SK-N-SH (cell line): ENCODE measurements at regions not wholly inside any gene's neighbourhood (a gene's known extent, or its start where the extent isn't known, plus 50 kb on each side); places are given as distances from the start of the nearest gene placed in this dataset.

Experiments
- CTCF ChIA-PET: fragments of 300-600, 350-600 bp; formaldehyde crosslinking; extraction: SDS; loops from one replicate; lab custom pipeline; 2021; lab: Yijun Ruan, JAX
- POLR2A ChIA-PET: fragments of 350-600 bp; sonication (Branson Sonifier 250); formaldehyde crosslinking; extraction: SDS; loops from one replicate; lab custom pipeline; 2020; ENCODE audit warnings: antibody characterized with exemption, inconsistent platforms; lab: Yijun Ruan, JAX
- DNase-seq: peaks from one replicate; pipeline ENCODE4 v3.0.0; 2012
- H2AFZ ChIP-seq: fragments of 200-600 bp; sonication (generic); 2 replicates; pipeline ENCODE4 v1.8.1; 2016; ENCODE audit warnings: antibody characterized with exemption, mild to moderate bottlenecking, low read depth
- H3F3A ChIP-seq: fragments of 200-600 bp; sonication (generic); replicated peaks from 2 replicates; pipeline ENCODE3; 2016; ENCODE audit warnings: antibody characterized with exemption, mild to moderate bottlenecking; ENCODE audit not compliant: insufficient read depth
- H3K27ac ChIP-seq, 2 experiments: fragments of 200-500 bp in 1 of 2; fragments of 200-600 bp in 1 of 2; sonication (Bioruptor generic) in 1 of 2; sonication (generic), shearing (Covaris generic) in 1 of 2; 2 replicates each; pipeline versions ENCODE4 v1.5.1 to v1.6.1; 2014 to 2016; ENCODE audit warnings: low read depth in 2 of 2, inconsistent platforms in 1 of 2, low read length in 1 of 2, mild to moderate bottlenecking in 1 of 2, mixed read lengths in 1 of 2
- H3K27me3 ChIP-seq: fragments of 200-600 bp; sonication (generic), shearing (Covaris generic); 2 replicates; pipeline ENCODE4 v1.6.1; 2016; ENCODE audit warnings: mixed run types; ENCODE audit not compliant: insufficient read depth
- H3K36me3 ChIP-seq, 2 experiments: fragments of 200-500 bp in 1 of 2; fragments of 200-600 bp in 1 of 2; sonication (Bioruptor generic) in 1 of 2; sonication (generic) in 1 of 2; replicated peaks in 1 of 2; 2 replicates each; pipeline versions ENCODE3 to v1.5.1; 2014 to 2016; ENCODE audit warnings: low read length in 1 of 2, mild to moderate bottlenecking in 1 of 2; ENCODE audit not compliant: insufficient read depth in 2 of 2, control insufficient read depth in 1 of 2
- H3K4me1 ChIP-seq, 2 experiments: fragments of 200-500 bp in 1 of 2; fragments of 200-600 bp in 1 of 2; sonication (Bioruptor generic) in 1 of 2; sonication (generic), shearing (Covaris generic) in 1 of 2; 2 replicates each; pipeline versions ENCODE4 v1.5.1 to v1.6.1; 2014 to 2016; ENCODE audit warnings: low read depth in 1 of 2, low read length in 1 of 2, mixed run types in 1 of 2; ENCODE audit not compliant: insufficient read depth in 2 of 2, control insufficient read depth in 1 of 2
- H3K4me2 ChIP-seq: fragments of 200-600 bp; sonication (generic), shearing (Covaris generic); 2 replicates; pipeline ENCODE4 v1.6.1; 2017; ENCODE audit warnings: mixed run types
- H3K4me3 ChIP-seq, 2 experiments: fragments of 200-500 bp in 1 of 2; fragments of 200-600 bp in 1 of 2; sonication (Bioruptor generic) in 1 of 2; sonication (generic), shearing (Covaris generic) in 1 of 2; 2 replicates each; pipeline versions ENCODE4 v1.5.1 to v1.8.1; 2014 to 2016; ENCODE audit warnings: low read depth in 2 of 2, inconsistent platforms in 1 of 2, low read length in 1 of 2, mild to moderate bottlenecking in 1 of 2, mixed read lengths in 1 of 2, moderate library complexity in 1 of 2
- H3K79me2 ChIP-seq: fragments of 200-600 bp; sonication (generic); 2 replicates; pipeline ENCODE4 v1.8.1; 2017; ENCODE audit warnings: mild to moderate bottlenecking; ENCODE audit not compliant: insufficient read depth
- H3K9ac ChIP-seq: fragments of 200-600 bp; sonication (generic); 2 replicates; pipeline ENCODE4 v1.6.1; 2017; ENCODE audit warnings: mixed run types
- H3K9me2 ChIP-seq: fragments of 200-600 bp; sonication (generic); 2 replicates; pipeline ENCODE4 v1.6.1; 2017; ENCODE audit warnings: mixed run types
- H3K9me3 ChIP-seq: fragments of 200-600 bp; sonication (generic); 2 replicates; pipeline ENCODE4 v1.6.1; 2017; ENCODE audit warnings: mixed run types, mild to moderate bottlenecking, moderate library complexity
- H4K20me1 ChIP-seq: fragments of 200-600 bp; sonication (generic); 2 replicates; pipeline ENCODE4 v1.6.1; 2017; ENCODE audit warnings: mild to moderate bottlenecking, mixed run types; ENCODE audit not compliant: insufficient read depth
- CHD2 ChIP-seq: fragments of 150-350 bp; IDR thresholded peaks from 2 replicates; pipeline ENCODE4 v1.6.1; 2018; ENCODE audit warnings: low read length; ENCODE audit not compliant: partially characterized antibody
- CTCF ChIP-seq: fragments of 200-600 bp; sonication (generic); IDR thresholded peaks from 2 replicates; pipeline ENCODE4 v1.6.1; 2017; ENCODE audit warnings: antibody characterized with exemption, mild to moderate bottlenecking, moderate library complexity
- EP300 ChIP-seq, 2 experiments: IDR thresholded peaks; 2 replicates each; pipeline versions ENCODE4 v1.4.0 to v1.6.1; 2012; ENCODE audit warnings: borderline replicate concordance in 1 of 2, low read depth in 1 of 2, low read length in 1 of 2
- EZH2phosphoT487 ChIP-seq: fragments of 200-600 bp; sonication (generic); IDR thresholded peaks from 2 replicates; pipeline ENCODE4 v1.6.1; 2017; ENCODE audit warnings: low read depth, mixed run types, mild to moderate bottlenecking, antibody characterized with exemption, moderate library complexity, borderline replicate concordance
- FOXJ3 ChIP-seq: sonication (generic); formaldehyde crosslinking; IDR thresholded peaks from 2 replicates; pipeline ENCODE4 v1.5.1; 2020; ENCODE audit warnings: mild to moderate bottlenecking, missing genetic modification reagents
- GATA2 ChIP-seq: sonication (generic); formaldehyde crosslinking; IDR thresholded peaks from 2 replicates; pipeline ENCODE4 v1.5.0; 2020; ENCODE audit warnings: mild to moderate bottlenecking, missing genetic modification reagents
- JUND ChIP-seq: IDR thresholded peaks from 2 replicates; pipeline ENCODE4 v1.4.0; 2012
- MXI1 ChIP-seq: IDR thresholded peaks from 2 replicates; pipeline ENCODE4 v1.6.1; 2012; ENCODE audit warnings: mild to moderate bottlenecking, low read depth, low read length, improper control_type of control experiment
- NFIC ChIP-seq: IDR thresholded peaks from 2 replicates; pipeline ENCODE4 v1.4.0; 2012; ENCODE audit warnings: borderline replicate concordance
- NRF1 ChIP-seq: IDR thresholded peaks from 2 replicates; pipeline ENCODE4 v1.6.1; 2012; ENCODE audit warnings: low read depth, mild to moderate bottlenecking, low read length
- RAD21 ChIP-seq: IDR thresholded peaks from 2 replicates; pipeline ENCODE4 v1.6.1; 2012; ENCODE audit warnings: mild to moderate bottlenecking, low read length
- RCOR1 ChIP-seq: fragments of 150-350 bp; IDR thresholded peaks from 2 replicates; pipeline ENCODE4 v1.6.1; 2017; ENCODE audit warnings: antibody characterized with exemption, low read length
- RFX5 ChIP-seq: IDR thresholded peaks from 2 replicates; pipeline ENCODE4 v1.6.1; 2012; ENCODE audit warnings: mild to moderate bottlenecking, improper control_type of control experiment, low read length
- SIN3A ChIP-seq: IDR thresholded peaks from 2 replicates; pipeline ENCODE4 v1.6.1; 2012; ENCODE audit warnings: low read depth, mild to moderate bottlenecking, low read length, moderate library complexity, borderline replicate concordance
- TCF12 ChIP-seq: IDR thresholded peaks from 2 replicates; pipeline ENCODE4 v1.4.0; 2012
- TEAD4 ChIP-seq: IDR thresholded peaks from 2 replicates; pipeline ENCODE4 v1.4.0; 2012; ENCODE audit warnings: mild to moderate bottlenecking, borderline replicate concordance; ENCODE audit not compliant: insufficient read depth
- YY1 ChIP-seq: IDR thresholded peaks from 2 replicates; pipeline ENCODE4 v1.4.0; 2012; ENCODE audit warnings: low read depth, mild to moderate bottlenecking
- WGBS: methylation state at CpG from one replicate; pipeline ENCODE4 v1.1.6; 2017; ENCODE audit warnings: low lambda C conversion rate; 5-methylcytosine and 5-hydroxymethylcytosine counted together

- H4K20me1 ChIP-seq: no peaks in the 10 kb centered on the region
- H3K79me2 ChIP-seq: no peaks in the 10 kb centered on the region
- no peaks in the 10 kb centered on the region for H3K9me3 ChIP-seq
- CTCF ChIA-PET: interaction anchor here (0.6 to 3.7 kb wide), 5 partner anchors 9 to 621 kb away, joined by 3 to 16 read pairs (median 4); no protein-coding TSS in a partner anchor
- 43% methylated on average over 6 of the region's 6 CpGs for WGBS
- peaks cover 0 to 39% of the 10 kb centered on the region in 2 experiments; a peak in 3 of 4 replicates for H3K4me1 ChIP-seq
- no peak overlapping the region for H3K4me2 ChIP-seq
- no peaks in the 10 kb centered on the region for H3K27me3 ChIP-seq
- H3K27ac ChIP-seq: peak overlapping the region in 1 of 2 experiments; percentile 97; a peak in 2 of 4 replicates
- TF ChIP-seq FOXJ3 (CRISPR knock-in tag) (peak; percentile 85), RFX5 (peak; percentile 10; the same call in 1 of the 2 replicates), EP300 (IDR thresholded peaks at IDR 0.05; ENCODE audit: borderline replicate concordance in 1 of 2, low read depth in 1 of 2, low read length in 1 of 2) (peak in 1 of 2 experiments; percentile 98; a peak in 2 of 4 replicates), TCF12 (peak; percentile 42; the same call in 1 of the 2 replicates), RAD21 (peak; percentile 41), NFIC (no peak), CHD2 (peak; percentile 88), MXI1 (peak; percentile 46; the same call in 1 of the 2 replicates), CTCF (no peak), RCOR1 (peak; percentile 86; the same call in 1 of the 2 replicates), TEAD4 (peak; percentile 25; the same call in 1 of the 2 replicates), GATA2 (CRISPR knock-in tag) (peak; percentile 75), YY1 (no peak), JUND (no peak), NRF1 (no peak), SIN3A (no peak), EZH2phosphoT487 (no peak)
- TF ChIP-seq, all 33 proteins: peak for 10
- Histone ChIP-seq H3F3A (peaks cover 14% of the 10 kb centered on the region), H2AFZ (no peak overlapping the region), H3K9me2 (no peaks in the 10 kb centered on the region), H3K4me3 (no peak overlapping the region), H3K9ac (no peak overlapping the region), H3K36me3 (no peaks in the 10 kb centered on the region)
- POLR2A ChIA-PET: interaction anchor here (0.6 to 0.8 kb wide), 2 partner anchors 21 to 1801 kb away, joined by 3 read pairs; no protein-coding TSS in a partner anchor
- DNase-seq: peak; percentile 28
Measured at GRCh38 chr9:82598241-82599039, 464.5 kb downstream of the RASEF start.
